ENCODE measurements at regions not wholly inside any gene's neighbourhood (a gene's known extent, or its start where the extent isn't known, plus 50 kb on each side); places are given as distances from the start of the nearest gene placed in this dataset.

GRCh38 chr2:128791985-128792320 lies 473.3 kb upstream of the HS6ST1 start:
- TF ChIP-seq CBX1 (IDR thresholded peaks at IDR 0.05; ENCODE audit: low read depth) = no peak
- TF ChIP-seq EZH2 (conservative IDR thresholded peaks at IDR 0.05; ENCODE audit: low read depth, low read length) = no peak
- TF ChIP-seq FOSL1 (CRISPR knock-in tag; IDR thresholded peaks at IDR 0.05; ENCODE audit: borderline replicate concordance) = no peak
- no peak for TF ChIP-seq CTCF (CRISPR knock-in tag; IDR thresholded peaks at IDR 0.05)
- TF ChIP-seq POLR2AphosphoS2 (IDR thresholded peaks at IDR 0.05; ENCODE audit: low read depth, low read length) = no peak
